ENCODE measurements at regions not wholly inside any gene's neighbourhood (a gene's known extent, or its start where the extent isn't known, plus 50 kb on each side); places are given as distances from the start of the nearest gene placed in this dataset.

DNA sequence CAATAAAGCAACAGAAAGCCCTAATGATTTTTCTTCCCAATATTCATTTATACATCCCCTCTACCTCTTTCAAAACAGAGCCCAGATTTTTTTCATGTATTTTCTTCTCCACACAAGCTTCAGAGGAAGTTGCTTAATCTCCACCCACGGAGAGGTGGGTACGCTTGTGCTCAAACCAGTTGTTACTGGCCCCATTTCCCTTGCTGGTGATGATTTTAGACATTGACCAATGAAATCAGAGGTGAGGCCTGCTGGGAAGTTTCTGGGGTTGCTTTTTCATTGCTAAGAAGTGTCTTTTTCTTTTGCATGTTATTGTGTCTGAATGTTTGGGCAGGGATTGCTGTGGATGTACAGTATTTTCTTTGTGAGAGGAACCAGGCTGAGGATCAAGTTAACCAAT is 448.1 kb upstream of the B3GALT2 start:
- Mint-ChIP-seq H3K27me3 (ENCODE audit: unreplicated experiment) (no peaks in the 10 kb centered on the region), H3K4me1 (ENCODE audit: low read depth, unreplicated experiment) (no peaks in the 10 kb centered on the region), H3K36me3 (ENCODE audit: unreplicated experiment) (no peaks in the 10 kb centered on the region), H3K4me3 (ENCODE audit: unreplicated experiment) (no peak overlapping the region), H3K27ac (ENCODE audit: unreplicated experiment) (no peak overlapping the region), H3K9me3 (ENCODE audit: unreplicated experiment) (no peaks in the 10 kb centered on the region)
- DNase-seq: no peak
- TF ChIP-seq, protein P1, sequence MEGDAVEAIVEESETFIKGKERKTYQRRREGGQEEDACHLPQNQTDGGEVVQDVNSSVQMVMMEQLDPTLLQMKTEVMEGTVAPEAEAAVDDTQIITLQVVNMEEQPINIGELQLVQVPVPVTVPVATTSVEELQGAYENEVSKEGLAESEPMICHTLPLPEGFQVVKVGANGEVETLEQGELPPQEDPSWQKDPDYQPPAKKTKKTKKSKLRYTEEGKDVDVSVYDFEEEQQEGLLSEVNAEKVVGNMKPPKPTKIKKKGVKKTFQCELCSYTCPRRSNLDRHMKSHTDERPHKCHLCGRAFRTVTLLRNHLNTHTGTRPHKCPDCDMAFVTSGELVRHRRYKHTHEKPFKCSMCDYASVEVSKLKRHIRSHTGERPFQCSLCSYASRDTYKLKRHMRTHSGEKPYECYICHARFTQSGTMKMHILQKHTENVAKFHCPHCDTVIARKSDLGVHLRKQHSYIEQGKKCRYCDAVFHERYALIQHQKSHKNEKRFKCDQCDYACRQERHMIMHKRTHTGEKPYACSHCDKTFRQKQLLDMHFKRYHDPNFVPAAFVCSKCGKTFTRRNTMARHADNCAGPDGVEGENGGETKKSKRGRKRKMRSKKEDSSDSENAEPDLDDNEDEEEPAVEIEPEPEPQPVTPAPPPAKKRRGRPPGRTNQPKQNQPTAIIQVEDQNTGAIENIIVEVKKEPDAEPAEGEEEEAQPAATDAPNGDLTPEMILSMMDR (IDR thresholded peaks at IDR 0.05; ENCODE audit: partially characterized antibody, unreplicated experiment): no peak

DNA sequence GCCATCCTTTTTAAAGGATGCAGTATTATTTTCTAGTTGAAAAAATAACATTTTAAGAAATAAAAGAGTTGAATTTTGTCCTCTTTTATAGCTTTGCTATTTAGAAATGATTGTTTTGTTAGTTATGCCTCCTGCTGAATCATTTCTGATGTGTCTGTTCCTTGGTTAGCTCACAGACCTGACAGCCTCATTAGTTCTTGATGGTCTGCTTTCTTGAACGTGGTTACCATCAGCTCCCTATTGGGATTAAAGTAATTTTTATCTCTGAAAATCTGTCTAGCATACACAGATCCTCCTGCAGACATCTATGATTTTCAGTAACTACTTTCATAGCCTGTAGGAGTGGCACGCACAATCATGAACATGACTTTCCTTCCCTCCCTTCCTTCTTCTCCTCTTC is 447.6 kb upstream of the B3GALT2 start:
- no peak for DNase-seq
- Mint-ChIP-seq H3K9me3 (ENCODE audit: unreplicated experiment) (no peaks in the 10 kb centered on the region), H3K27me3 (ENCODE audit: unreplicated experiment) (no peaks in the 10 kb centered on the region), H3K4me1 (ENCODE audit: low read depth, unreplicated experiment) (no peaks in the 10 kb centered on the region), H3K4me3 (ENCODE audit: unreplicated experiment) (no peak overlapping the region), H3K27ac (ENCODE audit: unreplicated experiment) (no peak overlapping the region), H3K36me3 (ENCODE audit: unreplicated experiment) (no peaks in the 10 kb centered on the region)
- TF ChIP-seq, protein P1 (IDR thresholded peaks at IDR 0.05; ENCODE audit: partially characterized antibody, unreplicated experiment): no peak

DNA sequence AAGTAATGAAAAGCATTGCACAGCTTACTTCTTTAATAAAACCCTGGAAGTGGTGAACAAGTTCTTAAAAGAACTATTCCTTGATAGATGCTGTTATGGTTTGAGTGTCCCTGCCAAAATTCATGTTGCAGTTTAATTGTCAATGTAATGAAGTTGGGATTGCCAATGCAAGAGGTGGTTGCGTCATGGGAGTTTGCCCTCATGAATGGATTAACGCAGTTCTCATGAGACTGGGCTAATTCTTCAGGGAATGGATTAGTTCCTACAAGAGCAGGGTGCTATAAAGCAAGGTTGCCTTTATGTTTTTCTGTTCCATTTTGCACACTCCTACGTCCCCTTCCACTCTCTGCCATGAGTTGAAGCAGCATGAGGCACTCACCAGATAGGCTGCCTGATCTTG is 446.7 kb upstream of the B3GALT2 start:
- no peaks in the 10 kb centered on the region for H3K36me3 Mint-ChIP-seq (ENCODE audit: unreplicated experiment)
- H3K27ac Mint-ChIP-seq (ENCODE audit: unreplicated experiment): no peak overlapping the region
- no peaks in the 10 kb centered on the region for H3K4me1 Mint-ChIP-seq (ENCODE audit: low read depth, unreplicated experiment)
- H3K4me3 Mint-ChIP-seq (ENCODE audit: unreplicated experiment): no peak overlapping the region
- TF ChIP-seq, protein P1 (IDR thresholded peaks at IDR 0.05; ENCODE audit: partially characterized antibody, unreplicated experiment): no peak
- no peaks in the 10 kb centered on the region for H3K9me3 Mint-ChIP-seq (ENCODE audit: unreplicated experiment)
- DNase-seq: no peak
- no peaks in the 10 kb centered on the region for H3K27me3 Mint-ChIP-seq (ENCODE audit: unreplicated experiment)

DNA sequence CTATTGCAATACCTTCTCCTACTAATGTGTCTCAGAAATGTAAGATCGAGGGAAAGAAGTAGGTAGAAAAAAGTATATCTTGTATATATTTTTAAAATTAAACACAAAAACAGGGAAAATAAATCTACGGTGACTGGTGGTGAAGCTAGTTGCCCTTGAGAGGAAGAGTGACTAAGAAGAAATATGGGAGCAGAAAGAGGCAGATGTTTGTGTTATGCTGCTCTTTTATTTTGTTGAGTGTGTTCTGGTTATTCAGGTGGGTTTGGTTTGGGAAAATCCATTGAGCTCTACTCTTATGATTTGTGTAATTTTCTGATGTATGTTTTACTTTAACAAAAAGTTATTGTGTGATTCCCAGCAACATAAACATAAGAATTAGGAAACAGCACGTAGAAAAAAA is 444.9 kb upstream of the B3GALT2 start:
- TF ChIP-seq, protein P1 (IDR thresholded peaks at IDR 0.05; ENCODE audit: partially characterized antibody, unreplicated experiment): no peak
- Mint-ChIP-seq H3K27me3 (ENCODE audit: unreplicated experiment) (no peaks in the 10 kb centered on the region), H3K4me3 (ENCODE audit: unreplicated experiment) (no peak overlapping the region)

DNA sequence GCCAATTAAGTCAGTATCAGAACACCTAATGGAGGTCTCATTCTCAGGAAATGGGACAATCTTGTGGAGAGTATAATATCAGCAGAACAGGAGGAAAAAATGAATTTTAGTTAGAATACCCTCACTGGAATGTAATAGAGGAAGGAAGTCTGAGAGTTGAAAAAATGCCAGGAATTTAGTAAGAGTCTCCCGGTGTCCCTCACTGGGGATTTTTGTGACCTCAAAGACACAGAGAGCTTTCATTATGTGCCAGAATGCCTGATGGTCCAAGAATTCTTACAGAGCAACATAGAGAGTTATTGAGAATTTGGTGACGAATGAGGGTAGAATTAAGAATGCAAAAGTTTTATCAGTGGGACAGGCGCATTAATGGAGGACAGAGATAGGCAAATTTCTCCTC is 443.5 kb upstream of the B3GALT2 start:
- Mint-ChIP-seq H3K27me3 (ENCODE audit: unreplicated experiment) (no peaks in the 10 kb centered on the region), H3K27ac (ENCODE audit: unreplicated experiment) (no peak overlapping the region), H3K36me3 (ENCODE audit: unreplicated experiment) (no peaks in the 10 kb centered on the region), H3K4me1 (ENCODE audit: low read depth, unreplicated experiment) (no peaks in the 10 kb centered on the region), H3K9me3 (ENCODE audit: unreplicated experiment) (no peaks in the 10 kb centered on the region), H3K4me3 (ENCODE audit: unreplicated experiment) (no peak overlapping the region)
- DNase-seq: no peak
- TF ChIP-seq, protein P1 (IDR thresholded peaks at IDR 0.05; ENCODE audit: partially characterized antibody, unreplicated experiment): no peak

More for the DNA sequence above, 444.9 kb upstream of the B3GALT2 start:
- no peaks in the 10 kb centered on the region for H3K36me3 Mint-ChIP-seq (ENCODE audit: unreplicated experiment)
- H3K9me3 Mint-ChIP-seq (ENCODE audit: unreplicated experiment): no peaks in the 10 kb centered on the region
- H3K4me1 Mint-ChIP-seq (ENCODE audit: low read depth, unreplicated experiment): no peaks in the 10 kb centered on the region
- no peak overlapping the region for H3K27ac Mint-ChIP-seq (ENCODE audit: unreplicated experiment)
- DNase-seq: no peak
